IPS-15b (cell line): ENCODE measurements at regions not wholly inside any gene's neighbourhood (a gene's known extent, or its start where the extent isn't known, plus 50 kb on each side); places are given as distances from the start of the nearest gene placed in this dataset.
"Not testable (repeated sequence)": the region's sequence is repeated elsewhere in the genome, so short reads cannot be mapped to it uniquely, and the experiment has no call there.

ENCODE experiments used
- H3K27me3 ChIP-seq: one replicate; pipeline ENCODE4 v1.6.1; 2013; ENCODE audit warnings: low read length; ENCODE audit not compliant: control insufficient read depth, insufficient read depth
- H3K36me3 ChIP-seq: one replicate; pipeline ENCODE4 v1.6.1; 2013; ENCODE audit warnings: low read length; ENCODE audit not compliant: control insufficient read depth, insufficient read depth
- H3K4me1 ChIP-seq: one replicate; pipeline ENCODE4 v1.6.1; 2013; ENCODE audit warnings: mild to moderate bottlenecking, low read length; ENCODE audit not compliant: control insufficient read depth, insufficient read depth
- H3K4me3 ChIP-seq: one replicate; pipeline ENCODE4 v1.5.1; 2013; ENCODE audit warnings: low read depth, low read length
- H3K9ac ChIP-seq: one replicate; pipeline ENCODE4 v1.6.1; 2013; ENCODE audit warnings: low read depth, mild to moderate bottlenecking, low read length
- H3K9me3 ChIP-seq: one replicate; pipeline ENCODE4 v1.6.1; 2013; ENCODE audit warnings: mild to moderate bottlenecking, low read length; ENCODE audit not compliant: control insufficient read depth, insufficient read depth

GRCh38 chr10:77740396-77740795 is 102.8 kb upstream of the KCNMA1 start:
- not testable (repeated sequence) for H3K9ac ChIP-seq, H3K4me1 ChIP-seq, H3K9me3 ChIP-seq, H3K36me3 ChIP-seq, H3K27me3 ChIP-seq, H3K4me3 ChIP-seq

GRCh38 chr10:77738496-77739158 is 101.0 kb upstream of the KCNMA1 start:
- H3K4me3 ChIP-seq: no peak overlapping the region
- H3K27me3 ChIP-seq: no peaks in the 10 kb centered on the region
- no peak overlapping the region for H3K9ac ChIP-seq
- peaks cover 2% of the 10 kb centered on the region for H3K4me1 ChIP-seq
- H3K36me3 ChIP-seq: no peaks in the 10 kb centered on the region
- peaks cover 5% of the 10 kb centered on the region for H3K9me3 ChIP-seq

GRCh38 chr10:77737608-77738007 is 100.0 kb upstream of the KCNMA1 start:
- no peaks in the 10 kb centered on the region for H3K27me3 ChIP-seq
- peaks cover 5% of the 10 kb centered on the region for H3K9me3 ChIP-seq
- no peak overlapping the region for H3K4me3 ChIP-seq
- no peaks in the 10 kb centered on the region for H3K36me3 ChIP-seq
- H3K4me1 ChIP-seq: peaks cover 2% of the 10 kb centered on the region
- no peak overlapping the region for H3K9ac ChIP-seq

- not testable (repeated sequence) for H3K4me1 ChIP-seq, H3K36me3 ChIP-seq, H3K9ac ChIP-seq, H3K9me3 ChIP-seq, H3K4me3 ChIP-seq, H3K27me3 ChIP-seq
Observed at GRCh38 chr10:77735136-77735535, 97.5 kb upstream of the KCNMA1 start.

- no peaks in the 10 kb centered on the region for H3K27me3 ChIP-seq
- no peak overlapping the region for H3K9ac ChIP-seq
- no peaks in the 10 kb centered on the region for H3K4me1 ChIP-seq
- H3K36me3 ChIP-seq: no peaks in the 10 kb centered on the region
- no peak overlapping the region for H3K4me3 ChIP-seq
- no peaks in the 10 kb centered on the region for H3K9me3 ChIP-seq
Observed at GRCh38 chr10:77732213-77733003, 94.8 kb upstream of the KCNMA1 start.

GRCh38 chr10:77727481-77727880 is 89.9 kb upstream of the KCNMA1 start:
- H3K9me3 ChIP-seq: no peaks in the 10 kb centered on the region
- H3K27me3 ChIP-seq: no peaks in the 10 kb centered on the region
- no peak overlapping the region for H3K4me3 ChIP-seq
- H3K9ac ChIP-seq: no peak overlapping the region
- no peaks in the 10 kb centered on the region for H3K36me3 ChIP-seq
- no peaks in the 10 kb centered on the region for H3K4me1 ChIP-seq

- Histone ChIP-seq H3K9ac (no peak overlapping the region), H3K9me3 (no peaks in the 10 kb centered on the region), H3K27me3 (no peaks in the 10 kb centered on the region), H3K4me1 (no peaks in the 10 kb centered on the region), H3K36me3 (no peaks in the 10 kb centered on the region), H3K4me3 (no peak overlapping the region)
Observed at GRCh38 chr10:77726732-77727131, 89.1 kb upstream of the KCNMA1 start.

GRCh38 chr10:77726301-77726700 is 88.7 kb upstream of the KCNMA1 start:
- Histone ChIP-seq H3K9me3 (no peaks in the 10 kb centered on the region), H3K4me3 (no peak overlapping the region), H3K4me1 (no peaks in the 10 kb centered on the region), H3K27me3 (no peaks in the 10 kb centered on the region), H3K36me3 (no peaks in the 10 kb centered on the region), H3K9ac (no peak overlapping the region)

- no peak overlapping the region for H3K9ac ChIP-seq
- no peaks in the 10 kb centered on the region for H3K4me1 ChIP-seq
- no peaks in the 10 kb centered on the region for H3K27me3 ChIP-seq
- no peaks in the 10 kb centered on the region for H3K9me3 ChIP-seq
- no peaks in the 10 kb centered on the region for H3K36me3 ChIP-seq
- H3K4me3 ChIP-seq: no peak overlapping the region
Observed at GRCh38 chr10:77724820-77725219, 87.2 kb upstream of the KCNMA1 start.

GRCh38 chr10:77723376-77723775 is 85.8 kb upstream of the KCNMA1 start:
- no peaks in the 10 kb centered on the region for H3K9me3 ChIP-seq
- no peaks in the 10 kb centered on the region for H3K4me1 ChIP-seq
- H3K36me3 ChIP-seq: no peaks in the 10 kb centered on the region
- H3K4me3 ChIP-seq: no peak overlapping the region
- H3K27me3 ChIP-seq: no peaks in the 10 kb centered on the region
- H3K9ac ChIP-seq: no peak overlapping the region

- H3K36me3 ChIP-seq, H3K9me3 ChIP-seq, H3K27me3 ChIP-seq, H3K9ac ChIP-seq, H3K4me3 ChIP-seq, H3K4me1 ChIP-seq: not testable (repeated sequence)
Observed at GRCh38 chr10:77722956-77723355, 85.3 kb upstream of the KCNMA1 start.

- Histone ChIP-seq H3K4me1 (no peaks in the 10 kb centered on the region), H3K9me3 (no peaks in the 10 kb centered on the region), H3K9ac (no peak overlapping the region), H3K36me3 (no peaks in the 10 kb centered on the region), H3K27me3 (no peaks in the 10 kb centered on the region), H3K4me3 (no peak overlapping the region)
Observed at GRCh38 chr10:77721815-77722214, 84.2 kb upstream of the KCNMA1 start.
